ENCODE measurements at regions not wholly inside any gene's neighbourhood (a gene's known extent, or its start where the extent isn't known, plus 50 kb on each side); places are given as distances from the start of the nearest gene placed in this dataset.

DNA sequence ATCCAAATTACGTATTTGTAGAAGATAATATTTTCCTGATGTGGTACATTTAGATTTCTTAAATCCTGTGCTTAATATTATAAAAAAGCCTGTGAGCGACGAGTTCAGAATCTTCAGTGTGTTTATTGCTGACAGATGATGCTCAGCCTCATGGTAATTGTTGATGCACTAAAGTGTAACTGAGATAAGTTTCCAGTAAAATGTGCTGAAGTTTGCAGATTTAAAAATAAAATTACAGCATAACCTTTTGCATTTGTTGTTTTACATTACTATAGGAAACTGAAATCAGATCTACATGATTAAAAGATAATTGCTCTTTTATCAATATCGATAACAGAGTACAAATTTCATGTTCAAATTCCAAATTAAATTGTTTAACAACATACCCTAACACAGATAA lies 307.6 kb downstream of the FIGN start:
- BruUV-seq (replicated peaks), result no TSS peak
- CTCF ChIA-PET, result no interaction called here
- Mint-ChIP-seq H3K27ac (ENCODE audit: unreplicated experiment) (no peak overlapping the region), H3K4me3 (ENCODE audit: low read depth, unreplicated experiment) (no peak overlapping the region), H3K4me1 (ENCODE audit: low read depth, unreplicated experiment) (no peaks in the 10 kb centered on the region), H3K27me3 (ENCODE audit: unreplicated experiment) (no peaks in the 10 kb centered on the region), H3K9me3 (ENCODE audit: low read depth, unreplicated experiment) (no peaks in the 10 kb centered on the region), H3K36me3 (ENCODE audit: insufficient read depth, unreplicated experiment) (no peaks in the 10 kb centered on the region)
- DNase-seq, result no peak
- TF ChIP-seq, protein P1, sequence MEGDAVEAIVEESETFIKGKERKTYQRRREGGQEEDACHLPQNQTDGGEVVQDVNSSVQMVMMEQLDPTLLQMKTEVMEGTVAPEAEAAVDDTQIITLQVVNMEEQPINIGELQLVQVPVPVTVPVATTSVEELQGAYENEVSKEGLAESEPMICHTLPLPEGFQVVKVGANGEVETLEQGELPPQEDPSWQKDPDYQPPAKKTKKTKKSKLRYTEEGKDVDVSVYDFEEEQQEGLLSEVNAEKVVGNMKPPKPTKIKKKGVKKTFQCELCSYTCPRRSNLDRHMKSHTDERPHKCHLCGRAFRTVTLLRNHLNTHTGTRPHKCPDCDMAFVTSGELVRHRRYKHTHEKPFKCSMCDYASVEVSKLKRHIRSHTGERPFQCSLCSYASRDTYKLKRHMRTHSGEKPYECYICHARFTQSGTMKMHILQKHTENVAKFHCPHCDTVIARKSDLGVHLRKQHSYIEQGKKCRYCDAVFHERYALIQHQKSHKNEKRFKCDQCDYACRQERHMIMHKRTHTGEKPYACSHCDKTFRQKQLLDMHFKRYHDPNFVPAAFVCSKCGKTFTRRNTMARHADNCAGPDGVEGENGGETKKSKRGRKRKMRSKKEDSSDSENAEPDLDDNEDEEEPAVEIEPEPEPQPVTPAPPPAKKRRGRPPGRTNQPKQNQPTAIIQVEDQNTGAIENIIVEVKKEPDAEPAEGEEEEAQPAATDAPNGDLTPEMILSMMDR (IDR thresholded peaks at IDR 0.05; ENCODE audit: unreplicated experiment), result no peak
- intact Hi-C loops (cut with micrococcal nuclease; ENCODE audit: unreplicated experiment), result no loop called here

GRCh38 chr2:163420604-163421003 lies 315.2 kb downstream of the FIGN start:
- BruUV-seq (replicated peaks), result no TSS peak
- intact Hi-C loops (cut with micrococcal nuclease; ENCODE audit: unreplicated experiment), result no loop called here
- TF ChIP-seq, protein P1 (IDR thresholded peaks at IDR 0.05; ENCODE audit: unreplicated experiment), result no peak
- Mint-ChIP-seq H3K4me3 (ENCODE audit: low read depth, unreplicated experiment) (no peak overlapping the region), H3K27me3 (ENCODE audit: unreplicated experiment) (no peaks in the 10 kb centered on the region), H3K9me3 (ENCODE audit: low read depth, unreplicated experiment) (no peaks in the 10 kb centered on the region), H3K27ac (ENCODE audit: unreplicated experiment) (no peak overlapping the region), H3K36me3 (ENCODE audit: insufficient read depth, unreplicated experiment) (no peaks in the 10 kb centered on the region), H3K4me1 (ENCODE audit: low read depth, unreplicated experiment) (no peaks in the 10 kb centered on the region)
- DNase-seq, result no peak
- CTCF ChIA-PET, result interaction anchor here (0.7 kb wide), 1 partner anchor 593 kb away, joined by 5 read pairs; no protein-coding TSS in a partner anchor

- Mint-ChIP-seq H3K4me1 (ENCODE audit: low read depth, unreplicated experiment) (no peaks in the 10 kb centered on the region), H3K36me3 (ENCODE audit: insufficient read depth, unreplicated experiment) (no peaks in the 10 kb centered on the region), H3K9me3 (ENCODE audit: low read depth, unreplicated experiment) (no peaks in the 10 kb centered on the region), H3K4me3 (ENCODE audit: low read depth, unreplicated experiment) (no peak overlapping the region), H3K27ac (ENCODE audit: unreplicated experiment) (no peak overlapping the region), H3K27me3 (ENCODE audit: unreplicated experiment) (no peaks in the 10 kb centered on the region)
- TF ChIP-seq, protein P1 (IDR thresholded peaks at IDR 0.05; ENCODE audit: unreplicated experiment), result no peak
- BruUV-seq (replicated peaks), result no TSS peak
- CTCF ChIA-PET, result no interaction called here
- intact Hi-C loops (cut with micrococcal nuclease; ENCODE audit: unreplicated experiment), result no loop called here
- no peak for DNase-seq
These were observed 316.6 kb downstream of the FIGN start for GRCh38 chr2:163419000-163419830.

DNA sequence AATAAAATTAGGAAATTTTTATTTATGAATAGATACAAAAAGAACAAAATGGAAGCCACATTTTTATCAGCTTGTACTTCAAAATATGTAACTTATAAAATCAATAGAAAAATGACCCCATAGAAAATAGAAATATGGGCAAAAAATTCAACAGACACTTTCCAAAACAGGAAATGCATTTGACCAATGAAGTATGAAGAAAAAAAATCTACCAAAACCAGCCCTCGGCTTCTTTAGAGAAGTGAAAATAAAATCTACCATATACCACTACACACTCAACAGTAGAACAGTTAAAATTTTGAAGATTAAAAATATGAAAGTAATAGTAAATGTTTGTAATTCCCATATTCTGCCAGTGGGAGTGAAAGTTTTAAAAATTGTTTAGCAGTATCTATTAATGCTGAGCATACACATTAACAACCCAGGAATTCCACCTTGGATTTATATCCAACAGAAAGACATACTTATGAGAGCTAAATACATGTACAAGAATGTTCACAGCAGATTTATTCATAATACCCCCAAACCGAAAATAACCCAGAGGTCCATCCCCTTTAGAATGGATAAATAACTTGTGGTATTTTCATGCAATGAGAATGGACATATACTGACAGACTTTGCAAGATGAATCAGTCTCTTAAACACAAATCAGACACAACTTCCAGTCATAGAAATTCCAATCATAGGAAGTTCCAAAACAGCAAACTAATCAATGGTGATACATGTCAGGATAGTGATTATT lies 318.0 kb downstream of the FIGN start:
- CTCF ChIA-PET, result no interaction called here
- intact Hi-C loops (cut with micrococcal nuclease; ENCODE audit: unreplicated experiment), result no loop called here
- no peaks in the 10 kb centered on the region for H3K36me3 Mint-ChIP-seq (ENCODE audit: insufficient read depth, unreplicated experiment)

More for the DNA sequence above, 318.0 kb downstream of the FIGN start:
- TF ChIP-seq, protein P1 (IDR thresholded peaks at IDR 0.05; ENCODE audit: unreplicated experiment), result no peak
- no peaks in the 10 kb centered on the region for H3K4me1 Mint-ChIP-seq (ENCODE audit: low read depth, unreplicated experiment)
- H3K9me3 Mint-ChIP-seq (ENCODE audit: low read depth, unreplicated experiment), result no peaks in the 10 kb centered on the region
- no peak overlapping the region for H3K4me3 Mint-ChIP-seq (ENCODE audit: low read depth, unreplicated experiment)
- H3K27me3 Mint-ChIP-seq (ENCODE audit: unreplicated experiment), result no peaks in the 10 kb centered on the region
- DNase-seq, result no peak
- BruUV-seq (replicated peaks), result no TSS peak
- H3K27ac Mint-ChIP-seq (ENCODE audit: unreplicated experiment), result no peak overlapping the region

All from Calu3 (cell line).